ENCODE measurements at regions not wholly inside any gene's neighbourhood (a gene's known extent, or its start where the extent isn't known, plus 50 kb on each side); places are given as distances from the start of the nearest gene placed in this dataset.
"Not testable (repeated sequence)": the region's sequence is repeated elsewhere in the genome, so short reads cannot be mapped to it uniquely, and the experiment has no call there.

GRCh38 chr7:149714081-149714909 is 59.1 kb downstream of the ZNF467 start:
- ATAC-seq (ENCODE audit: low read depth) (peak; percentile 88), DNase-seq (peak; percentile 92)
- POLR2A ChIA-PET: interaction anchor here (1.1 kb wide), 1 partner anchor 57 kb away, joined by 3 read pairs; no protein-coding TSS in a partner anchor
- Mint-ChIP-seq H3K4me3 (peak overlapping the region; percentile 75), H3K36me3 (peaks cover 2% of the 10 kb centered on the region), H3K4me1 (peaks cover 20% of the 10 kb centered on the region), H3K9me3 (peaks cover 10% of the 10 kb centered on the region), H3K27ac (peak overlapping the region; percentile 45), H3K27me3 (no peaks in the 10 kb centered on the region)

- peaks cover 19% of the 10 kb centered on the region for H3K4me1 Mint-ChIP-seq
- H3K4me3 Mint-ChIP-seq: peak overlapping the region; percentile 50
- H3K36me3 Mint-ChIP-seq: peaks cover 2% of the 10 kb centered on the region
Measured at GRCh38 chr7:149713731-149714068, 59.7 kb downstream of the ZNF467 start.

GRCh38 chr7:149713061-149713730 is 60.2 kb downstream of the ZNF467 start:
- Mint-ChIP-seq H3K4me1 (peaks cover 19% of the 10 kb centered on the region), H3K27ac (no peak overlapping the region), H3K36me3 (peaks cover 2% of the 10 kb centered on the region), H3K4me3 (peak overlapping the region; percentile 50), H3K9me3 (peaks cover 12% of the 10 kb centered on the region), H3K27me3 (no peaks in the 10 kb centered on the region)
- POLR2A ChIA-PET: no interaction called here
- ATAC-seq (ENCODE audit: low read depth) (no peak), DNase-seq (no peak)

More at GRCh38 chr7:149713731-149714068, 59.7 kb downstream of the ZNF467 start:
- DNase-seq: peak; percentile 30
- no peak for ATAC-seq (ENCODE audit: low read depth)
- Mint-ChIP-seq H3K27ac (no peak overlapping the region), H3K9me3 (peaks cover 12% of the 10 kb centered on the region), H3K27me3 (no peaks in the 10 kb centered on the region)
- POLR2A ChIA-PET: no interaction called here

- ATAC-seq (ENCODE audit: low read depth) (no peak), DNase-seq (no peak)
- H3K4me3 Mint-ChIP-seq: no peak overlapping the region
- H3K27me3 Mint-ChIP-seq: peaks cover 16% of the 10 kb centered on the region
- peaks cover 12% of the 10 kb centered on the region for H3K9me3 Mint-ChIP-seq
- no peak overlapping the region for H3K27ac Mint-ChIP-seq
- H3K4me1 Mint-ChIP-seq: no peaks in the 10 kb centered on the region
- POLR2A ChIA-PET: no interaction called here
- peaks cover 2% of the 10 kb centered on the region for H3K36me3 Mint-ChIP-seq
Measured at GRCh38 chr7:149708026-149708425, 65.4 kb downstream of the ZNF467 start.

- POLR2A ChIA-PET: no interaction called here
- Mint-ChIP-seq H3K4me3 (no peak overlapping the region), H3K9me3 (peaks cover 12% of the 10 kb centered on the region), H3K4me1 (no peaks in the 10 kb centered on the region), H3K27ac (no peak overlapping the region), H3K36me3 (peaks cover 2% of the 10 kb centered on the region), H3K27me3 (peaks cover 16% of the 10 kb centered on the region)
- ATAC-seq (ENCODE audit: low read depth) (no peak), DNase-seq (no peak)
Measured at GRCh38 chr7:149707448-149707886, 65.9 kb downstream of the ZNF467 start.

- ATAC-seq (ENCODE audit: low read depth): no peak
- Mint-ChIP-seq H3K36me3 (peaks cover 2% of the 10 kb centered on the region), H3K4me3 (no peak overlapping the region), H3K27ac (no peak overlapping the region), H3K4me1 (no peaks in the 10 kb centered on the region), H3K27me3 (peaks cover 16% of the 10 kb centered on the region), H3K9me3 (peaks cover 6% of the 10 kb centered on the region)
- POLR2A ChIA-PET: no interaction called here
- no peak for DNase-seq
Measured at GRCh38 chr7:149706398-149706797, 67.0 kb downstream of the ZNF467 start.

GRCh38 chr7:149704507-149704906 is 68.9 kb downstream of the ZNF467 start:
- POLR2A ChIA-PET: no interaction called here
- no peak overlapping the region for H3K4me3 Mint-ChIP-seq
- no peak overlapping the region for H3K27ac Mint-ChIP-seq
- peaks cover under 1% of the 10 kb centered on the region for H3K36me3 Mint-ChIP-seq
- peaks cover 9% of the 10 kb centered on the region for H3K9me3 Mint-ChIP-seq
- ATAC-seq (ENCODE audit: low read depth) (no peak), DNase-seq (no peak)
- H3K27me3 Mint-ChIP-seq: peaks cover 16% of the 10 kb centered on the region
- no peaks in the 10 kb centered on the region for H3K4me1 Mint-ChIP-seq

- peaks cover 6% of the 10 kb centered on the region for H3K9me3 Mint-ChIP-seq
- peaks cover 16% of the 10 kb centered on the region for H3K27me3 Mint-ChIP-seq
- H3K4me1 Mint-ChIP-seq: no peaks in the 10 kb centered on the region
- POLR2A ChIA-PET: no interaction called here
- no peak overlapping the region for H3K27ac Mint-ChIP-seq
- ATAC-seq (ENCODE audit: low read depth) (no peak), DNase-seq (no peak)
- H3K36me3 Mint-ChIP-seq: no peaks in the 10 kb centered on the region
- H3K4me3 Mint-ChIP-seq: no peak overlapping the region
Measured at GRCh38 chr7:149703044-149703650, 70.2 kb downstream of the ZNF467 start.

- no peak overlapping the region for H3K27ac Mint-ChIP-seq
- no peaks in the 10 kb centered on the region for H3K36me3 Mint-ChIP-seq
- peaks cover 9% of the 10 kb centered on the region for H3K9me3 Mint-ChIP-seq
- ATAC-seq (ENCODE audit: low read depth): no peak
- H3K4me1 Mint-ChIP-seq: no peaks in the 10 kb centered on the region
- H3K27me3 Mint-ChIP-seq: peaks cover 9% of the 10 kb centered on the region
- POLR2A ChIA-PET: no interaction called here
- H3K4me3 Mint-ChIP-seq: no peak overlapping the region
- DNase-seq: no peak
Measured at GRCh38 chr7:149701495-149702240, 71.7 kb downstream of the ZNF467 start.

GRCh38 chr7:149697767-149698166 is 75.6 kb downstream of the ZNF467 start:
- peaks cover 28% of the 10 kb centered on the region for H3K27me3 Mint-ChIP-seq
- H3K4me1 Mint-ChIP-seq; DNase-seq; POLR2A ChIA-PET; H3K4me3 Mint-ChIP-seq; H3K27ac Mint-ChIP-seq; H3K9me3 Mint-ChIP-seq; H3K36me3 Mint-ChIP-seq; ATAC-seq (ENCODE audit: low read depth): not testable (repeated sequence)

GRCh38 chr7:149696280-149696679 is 77.1 kb downstream of the ZNF467 start:
- POLR2A ChIA-PET: no interaction called here
- H3K36me3 Mint-ChIP-seq: no peaks in the 10 kb centered on the region
- no peaks in the 10 kb centered on the region for H3K4me1 Mint-ChIP-seq
- no peak for ATAC-seq (ENCODE audit: low read depth)
- peaks cover 9% of the 10 kb centered on the region for H3K9me3 Mint-ChIP-seq
- H3K27ac Mint-ChIP-seq: no peak overlapping the region
- no peak for DNase-seq
- H3K27me3 Mint-ChIP-seq: peaks cover 36% of the 10 kb centered on the region
- no peak overlapping the region for H3K4me3 Mint-ChIP-seq

GRCh38 chr7:149692557-149692982 is 80.8 kb downstream of the ZNF467 start:
- ATAC-seq (ENCODE audit: low read depth): no peak
- POLR2A ChIA-PET: no interaction called here
- Mint-ChIP-seq H3K27ac (no peak overlapping the region), H3K4me1 (peaks cover 1% of the 10 kb centered on the region), H3K36me3 (no peaks in the 10 kb centered on the region), H3K4me3 (no peak overlapping the region), H3K9me3 (peaks cover 1% of the 10 kb centered on the region), H3K27me3 (peaks cover 62% of the 10 kb centered on the region)
- DNase-seq: no peak

GRCh38 chr7:149692056-149692455 is 81.3 kb downstream of the ZNF467 start:
- H3K36me3 Mint-ChIP-seq: no peaks in the 10 kb centered on the region
- no peak for DNase-seq
- H3K9me3 Mint-ChIP-seq: peaks cover 1% of the 10 kb centered on the region
- H3K27me3 Mint-ChIP-seq: peaks cover 62% of the 10 kb centered on the region
- ATAC-seq (ENCODE audit: low read depth): no peak
- POLR2A ChIA-PET: no interaction called here
- H3K4me3 Mint-ChIP-seq: no peak overlapping the region
- H3K4me1 Mint-ChIP-seq: peaks cover 1% of the 10 kb centered on the region
- H3K27ac Mint-ChIP-seq: no peak overlapping the region
